Mononuclear cell (primary cell): ENCODE measurements at regions not wholly inside any gene's neighbourhood (a gene's known extent, or its start where the extent isn't known, plus 50 kb on each side); places are given as distances from the start of the nearest gene placed in this dataset.

Source experiments
- H3K27me3 ChIP-seq: 2 replicates; pipeline ENCODE4 v1.6.0; 2011; ENCODE audit warnings: low read length, control low read depth; ENCODE audit not compliant: insufficient read depth
- H3K4me1 ChIP-seq: 2 replicates; pipeline ENCODE4 v1.5.1; 2011; ENCODE audit warnings: mild to moderate bottlenecking, low read length, control low read depth; ENCODE audit not compliant: insufficient read depth
- H3K4me3 ChIP-seq: 2 replicates; pipeline ENCODE4 v1.5.1; 2011; ENCODE audit warnings: mild to moderate bottlenecking, low read length, moderate library complexity
- H3K9me3 ChIP-seq: 2 replicates; pipeline ENCODE4 v1.5.1; 2011; ENCODE audit warnings: low read depth, mild to moderate bottlenecking, control low read depth, low read length

GRCh38 chr12:24617471-24617870, 331.4 kb downstream of the BCAT1 start:
- Histone ChIP-seq H3K27me3 (no peaks in the 10 kb centered on the region), H3K4me3 (no peak overlapping the region), H3K9me3 (no peaks in the 10 kb centered on the region), H3K4me1 (no peaks in the 10 kb centered on the region)

GRCh38 chr12:24615967-24616411, 332.9 kb downstream of the BCAT1 start:
- Histone ChIP-seq H3K4me1 (no peaks in the 10 kb centered on the region), H3K27me3 (no peaks in the 10 kb centered on the region), H3K4me3 (no peak overlapping the region), H3K9me3 (no peaks in the 10 kb centered on the region)

- Histone ChIP-seq H3K4me1 (no peaks in the 10 kb centered on the region), H3K9me3 (no peaks in the 10 kb centered on the region), H3K4me3 (no peak overlapping the region), H3K27me3 (no peaks in the 10 kb centered on the region)
Measured at GRCh38 chr12:24608637-24609285, 340.1 kb downstream of the BCAT1 start.

- H3K27me3 ChIP-seq = no peaks in the 10 kb centered on the region
- H3K9me3 ChIP-seq = no peaks in the 10 kb centered on the region
- no peaks in the 10 kb centered on the region for H3K4me1 ChIP-seq
- H3K4me3 ChIP-seq = no peak overlapping the region
Measured at GRCh38 chr12:24608108-24608507, 340.8 kb downstream of the BCAT1 start.

GRCh38 chr12:24605916-24606315, 343.0 kb downstream of the BCAT1 start:
- H3K4me1 ChIP-seq = peaks cover under 1% of the 10 kb centered on the region
- H3K27me3 ChIP-seq = no peaks in the 10 kb centered on the region
- H3K4me3 ChIP-seq = no peak overlapping the region

GRCh38 chr12:24605466-24605865, 343.4 kb downstream of the BCAT1 start:
- peaks cover 4% of the 10 kb centered on the region for H3K4me1 ChIP-seq
- no peaks in the 10 kb centered on the region for H3K9me3 ChIP-seq
- no peak overlapping the region for H3K4me3 ChIP-seq
- H3K27me3 ChIP-seq = no peaks in the 10 kb centered on the region

More at GRCh38 chr12:24605916-24606315, 343.0 kb downstream of the BCAT1 start:
- no peaks in the 10 kb centered on the region for H3K9me3 ChIP-seq

GRCh38 chr12:24603371-24603770, 345.5 kb downstream of the BCAT1 start:
- Histone ChIP-seq H3K27me3 (no peaks in the 10 kb centered on the region), H3K4me3 (no peak overlapping the region), H3K4me1 (peaks cover 11% of the 10 kb centered on the region), H3K9me3 (no peaks in the 10 kb centered on the region)

GRCh38 chr12:24600996-24601395, 347.9 kb downstream of the BCAT1 start:
- Histone ChIP-seq H3K9me3 (no peaks in the 10 kb centered on the region), H3K4me3 (no peak overlapping the region), H3K4me1 (peaks cover 11% of the 10 kb centered on the region), H3K27me3 (no peaks in the 10 kb centered on the region)

GRCh38 chr12:24600551-24600950, 348.4 kb downstream of the BCAT1 start:
- Histone ChIP-seq H3K9me3 (no peaks in the 10 kb centered on the region), H3K4me1 (peaks cover 11% of the 10 kb centered on the region), H3K4me3 (no peak overlapping the region), H3K27me3 (no peaks in the 10 kb centered on the region)

- peaks cover 11% of the 10 kb centered on the region for H3K4me1 ChIP-seq
- H3K27me3 ChIP-seq = no peaks in the 10 kb centered on the region
- no peaks in the 10 kb centered on the region for H3K9me3 ChIP-seq
- no peak overlapping the region for H3K4me3 ChIP-seq
Measured at GRCh38 chr12:24599736-24600135, 349.2 kb downstream of the BCAT1 start.

- no peaks in the 10 kb centered on the region for H3K27me3 ChIP-seq
- H3K4me1 ChIP-seq = peaks cover 11% of the 10 kb centered on the region
- no peaks in the 10 kb centered on the region for H3K9me3 ChIP-seq
- no peak overlapping the region for H3K4me3 ChIP-seq
Measured at GRCh38 chr12:24597580-24597979, 351.3 kb downstream of the BCAT1 start.

GRCh38 chr12:24596768-24597388, 352.0 kb downstream of the BCAT1 start:
- Histone ChIP-seq H3K4me3 (no peak overlapping the region), H3K4me1 (peaks cover 11% of the 10 kb centered on the region), H3K9me3 (no peaks in the 10 kb centered on the region), H3K27me3 (no peaks in the 10 kb centered on the region)

GRCh38 chr12:24595652-24596235, 353.2 kb downstream of the BCAT1 start:
- Histone ChIP-seq H3K4me3 (no peak overlapping the region), H3K27me3 (no peaks in the 10 kb centered on the region), H3K9me3 (no peaks in the 10 kb centered on the region), H3K4me1 (peaks cover 9% of the 10 kb centered on the region)

- no peaks in the 10 kb centered on the region for H3K27me3 ChIP-seq
- no peaks in the 10 kb centered on the region for H3K4me1 ChIP-seq
- H3K4me3 ChIP-seq = no peak overlapping the region
- H3K9me3 ChIP-seq = no peaks in the 10 kb centered on the region
Measured at GRCh38 chr12:24591715-24592440, 357.0 kb downstream of the BCAT1 start.

- Histone ChIP-seq H3K4me1 (no peaks in the 10 kb centered on the region), H3K27me3 (no peaks in the 10 kb centered on the region), H3K9me3 (no peaks in the 10 kb centered on the region), H3K4me3 (no peak overlapping the region)
Measured at GRCh38 chr12:24591079-24591626, 357.7 kb downstream of the BCAT1 start.
